HepG2 (cell line): ENCODE measurements at regions not wholly inside any gene's neighbourhood (a gene's known extent, or its start where the extent isn't known, plus 50 kb on each side); places are given as distances from the start of the nearest gene placed in this dataset.

ENCODE experiments used
- ATAC-seq: fragments of 200-7000 bp; cut with Tn5 transposase; 3 replicates; pipeline ENCODE4 v1.9.1; 2020; ENCODE audit warnings: mild to moderate bottlenecking, moderate library complexity
- BruUV-seq: library from RNA; stranded (reverse); fragments of 400-500 nt; replicated peaks from 2 replicates; lab custom pipeline; 2021; lab: Mats Ljungman, UMichigan
- CTCF ChIA-PET: fragments of 300-600 bp; formaldehyde crosslinking; extraction: SDS; loops from one replicate; lab custom pipeline; 2021; ENCODE audit warnings: low total read pairs, inconsistent platforms, low intra/inter-chr PET ratio; lab: Yijun Ruan, JAX
- POLR2A ChIA-PET: fragments of 350-600 bp; sonication (Branson Sonifier 250); formaldehyde crosslinking; loops from one replicate; lab custom pipeline; 2020; ENCODE audit warnings: antibody characterized with exemption, inconsistent platforms; lab: Yijun Ruan, JAX
- DNase-seq: peaks from one replicate; pipeline ENCODE4 v3.0.0-alpha.2; 2015; ENCODE audit warnings: low spot score
- FAIRE-seq: peaks from 3 replicates; lab custom pipeline; 2011; peaks lifted over from hg19 to GRCh38; lab: Jason Lieb, UNC
- H2AFZ ChIP-seq: one replicate; pipeline ENCODE4 v1.6.1; 2011; ENCODE audit warnings: low read length, inconsistent platforms
- H3K27ac ChIP-seq: fragments of 300-600 bp; 3 replicates; pipeline ENCODE4 v1.8.0; 2011; ENCODE audit warnings: mixed run types, mild to moderate bottlenecking, mixed read lengths, low read length, inconsistent platforms; ENCODE audit not compliant: insufficient read depth; ENCODE audit errors: extremely low read length
- H3K27me3 ChIP-seq, 2 experiments: fragments of 200-600 bp in 1 of 2; 2 replicates in 1 of 2; 3 replicates in 1 of 2; pipeline versions ENCODE4 v1.6.0 to v1.8.0; 2011; ENCODE audit warnings: low read length in 2 of 2, mild to moderate bottlenecking in 2 of 2, moderate library complexity in 2 of 2, inconsistent platforms in 1 of 2; ENCODE audit not compliant: insufficient read depth in 2 of 2, control insufficient read depth in 1 of 2
- H3K36me3 ChIP-seq, 2 experiments: fragments of 200-600 bp in 1 of 2; replicated peaks in 1 of 2; 2 replicates in 1 of 2; 3 replicates in 1 of 2; pipeline versions ENCODE4 v1.5.1 to v1.8.0; 2011; ENCODE audit warnings: low read length in 2 of 2, inconsistent platforms in 1 of 2; ENCODE audit not compliant: insufficient read depth in 2 of 2, control insufficient read depth in 1 of 2
- H3K4me1 ChIP-seq: 2 replicates; pipeline ENCODE4 v1.5.1; 2012; ENCODE audit warnings: low read length, inconsistent platforms; ENCODE audit not compliant: insufficient read depth
- H3K4me2 ChIP-seq: 2 replicates; pipeline ENCODE4 v1.6.0; 2011; ENCODE audit warnings: low read depth, low read length, inconsistent platforms
- H3K4me3 ChIP-seq, 3 experiments: fragments of 200-600 bp in 1 of 3; sonication (generic), shearing (Covaris generic) in 1 of 3; replicated peaks in 1 of 3; 2 replicates each; pipeline ENCODE4 v1.5.1; 2011 to 2016; ENCODE audit warnings: low read length in 3 of 3, inconsistent platforms in 2 of 3, low read depth in 2 of 3, mild to moderate bottlenecking in 2 of 3, control low read depth in 1 of 3, mixed read lengths in 1 of 3; ENCODE audit not compliant: insufficient read depth in 1 of 3
- H3K79me2 ChIP-seq: one replicate; pipeline ENCODE4 v1.6.1; 2011; ENCODE audit warnings: low read length, inconsistent platforms; ENCODE audit not compliant: insufficient read depth
- H3K9ac ChIP-seq: 2 replicates; pipeline ENCODE4 v1.6.0; 2011; ENCODE audit warnings: mild to moderate bottlenecking, low read depth, low read length, inconsistent platforms; ENCODE audit not compliant: insufficient read depth
- H3K9me3 ChIP-seq: 2 replicates; pipeline ENCODE4 v1.5.1; 2012; ENCODE audit warnings: mild to moderate bottlenecking, low read length
- H4K20me1 ChIP-seq: 2 replicates; pipeline ENCODE4 v1.6.0; 2011; ENCODE audit warnings: inconsistent platforms, mild to moderate bottlenecking, low read length, moderate library complexity; ENCODE audit not compliant: insufficient read depth
- CC2D1A ChIP-seq: sonication (generic); formaldehyde crosslinking; IDR thresholded peaks from 2 replicates; pipeline ENCODE4 v1.8.1; 2023; ENCODE audit warnings: mild to moderate bottlenecking, missing genetic modification reagents
- HNRNPL ChIP-seq: fragments of 200-400 bp; formaldehyde crosslinking; IDR thresholded peaks from 2 replicates; pipeline ENCODE4 v1.6.1; 2017; ENCODE audit warnings: mild to moderate bottlenecking, low read depth, low read length
- NONO ChIP-seq, 2 experiments: fragments of 450-650 bp in 1 of 2; sonication (generic) in 1 of 2; formaldehyde crosslinking in 1 of 2; IDR thresholded peaks in 1 of 2; conservative IDR thresholded peaks in 1 of 2; 2 replicates each; pipeline versions ENCODE4 v1.6.1 to v1.8.0; 2017 to 2022; ENCODE audit warnings: mild to moderate bottlenecking in 1 of 2, missing genetic modification reagents in 1 of 2, moderate library complexity in 1 of 2
- PHF8 ChIP-seq: sonication (generic); formaldehyde crosslinking; IDR thresholded peaks from 2 replicates; pipeline ENCODE4 v1.5.0; 2020; ENCODE audit warnings: missing genetic modification reagents
- POLR2A ChIP-seq, 2 experiments: IDR thresholded peaks; 2 replicates each; pipeline ENCODE4 v1.6.1; 2011; ENCODE audit warnings: low read depth in 2 of 2, low read length in 2 of 2, mild to moderate bottlenecking in 1 of 2, moderate library complexity in 1 of 2; ENCODE audit not compliant: insufficient read depth in 1 of 2
- REPIN1 ChIP-seq: sonication (generic); formaldehyde crosslinking; IDR thresholded peaks from 2 replicates; pipeline ENCODE4 v1.8.0; 2022; ENCODE audit warnings: missing genetic modification reagents, low read depth, mild to moderate bottlenecking, borderline replicate concordance
- ZFP36 ChIP-seq: fragments of 150-350 bp; IDR thresholded peaks from 2 replicates; pipeline ENCODE4 v1.6.1; 2018; ENCODE audit warnings: borderline replicate concordance, low read length, low read depth; ENCODE audit not compliant: partially characterized antibody
- ZNF317 ChIP-seq: sonication (generic); formaldehyde crosslinking; IDR thresholded peaks from 2 replicates; pipeline ENCODE4 v1.5.0; 2020; ENCODE audit warnings: mild to moderate bottlenecking, missing genetic modification reagents
- ZNF605 ChIP-seq: sonication (generic); formaldehyde crosslinking; IDR thresholded peaks from 2 replicates; pipeline ENCODE4 v1.8.0; 2022; ENCODE audit warnings: mild to moderate bottlenecking, missing genetic modification reagents
- ZNF747 ChIP-seq: sonication (generic); formaldehyde crosslinking; IDR thresholded peaks from 2 replicates; pipeline ENCODE4 v1.8.1; 2023; ENCODE audit warnings: missing genetic modification reagents, mild to moderate bottlenecking, borderline replicate concordance
- ZNF781 ChIP-seq: sonication (generic); formaldehyde crosslinking; IDR thresholded peaks from 2 replicates; pipeline ENCODE4 v1.5.1; 2020; ENCODE audit warnings: borderline replicate concordance, mild to moderate bottlenecking, missing genetic modification reagents; ENCODE audit errors: not compliant biosample characterization
- in situ Hi-C: cut with HindIII; loops from 2 replicates; pipeline ENCODE4 v1.10.0; 2017; ENCODE audit warnings: low pct_unique_long_range_greater_than_20kb; ENCODE audit not compliant: extremely low pct_ligation_motif_present
- intact Hi-C: fragments of 100-400 bp; cut with micrococcal nuclease; formaldehyde crosslinking; loops from one replicate; pipeline ENCODE4 v1.10.0; 2022; ENCODE audit not compliant: unreplicated experiment
- TF ChIP-seq, protein P1 (sequence below): sonication (generic); formaldehyde crosslinking; IDR thresholded peaks from 2 replicates; pipeline ENCODE4 v1.5.1; 2020; ENCODE audit warnings: missing genetic modification reagents, mild to moderate bottlenecking, borderline replicate concordance
- TF ChIP-seq, protein P2 (sequence below): sonication (generic); formaldehyde crosslinking; IDR thresholded peaks from 2 replicates; pipeline ENCODE4 v1.5.1; 2020; ENCODE audit warnings: mild to moderate bottlenecking, missing genetic modification reagents, borderline replicate concordance
- TF ChIP-seq, protein P3 (sequence below): sonication (generic); formaldehyde crosslinking; IDR thresholded peaks from 2 replicates; pipeline ENCODE4 v1.8.1; 2023; ENCODE audit warnings: mild to moderate bottlenecking, moderate library complexity, missing genetic modification reagents
- TF ChIP-seq, protein P4 (sequence below): sonication (generic); formaldehyde crosslinking; IDR thresholded peaks from 2 replicates; pipeline ENCODE4 v1.9.0; 2021; ENCODE audit warnings: missing genetic modification reagents, borderline replicate concordance
- TF ChIP-seq, protein P5 (sequence below): sonication (generic); formaldehyde crosslinking; IDR thresholded peaks from 2 replicates; pipeline ENCODE4 v1.4.0; 2020; ENCODE audit warnings: missing genetic modification reagents, borderline replicate concordance

DNA sequence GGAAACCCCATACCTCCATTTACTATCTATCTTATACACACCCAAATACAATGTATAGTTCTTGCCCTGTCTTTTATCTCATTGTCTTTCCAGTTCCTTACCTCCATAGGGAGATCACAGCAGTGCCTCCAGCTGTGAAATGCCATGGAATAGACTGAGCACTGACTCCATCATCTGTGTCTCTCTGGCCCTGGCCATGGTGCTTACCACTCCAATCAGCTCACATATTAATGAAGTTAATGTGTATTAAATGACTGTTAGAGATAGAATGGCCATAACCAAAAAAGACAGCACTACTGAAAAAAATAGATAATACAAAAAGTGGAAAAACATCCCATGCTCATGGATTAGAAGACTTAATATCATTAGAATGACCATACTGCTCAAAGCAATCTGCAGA lies 240.4 kb upstream of the SOX21 start:
- POLR2A ChIA-PET = no interaction called here
- no peak for FAIRE-seq
- intact Hi-C loops = no loop called here

More for the DNA sequence above, 240.4 kb upstream of the SOX21 start:
- TF ChIP-seq, protein P1, sequence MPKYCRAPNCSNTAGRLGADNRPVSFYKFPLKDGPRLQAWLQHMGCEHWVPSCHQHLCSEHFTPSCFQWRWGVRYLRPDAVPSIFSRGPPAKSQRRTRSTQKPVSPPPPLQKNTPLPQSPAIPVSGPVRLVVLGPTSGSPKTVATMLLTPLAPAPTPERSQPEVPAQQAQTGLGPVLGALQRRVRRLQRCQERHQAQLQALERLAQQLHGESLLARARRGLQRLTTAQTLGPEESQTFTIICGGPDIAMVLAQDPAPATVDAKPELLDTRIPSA = no peak
- TF ChIP-seq, protein P2, sequence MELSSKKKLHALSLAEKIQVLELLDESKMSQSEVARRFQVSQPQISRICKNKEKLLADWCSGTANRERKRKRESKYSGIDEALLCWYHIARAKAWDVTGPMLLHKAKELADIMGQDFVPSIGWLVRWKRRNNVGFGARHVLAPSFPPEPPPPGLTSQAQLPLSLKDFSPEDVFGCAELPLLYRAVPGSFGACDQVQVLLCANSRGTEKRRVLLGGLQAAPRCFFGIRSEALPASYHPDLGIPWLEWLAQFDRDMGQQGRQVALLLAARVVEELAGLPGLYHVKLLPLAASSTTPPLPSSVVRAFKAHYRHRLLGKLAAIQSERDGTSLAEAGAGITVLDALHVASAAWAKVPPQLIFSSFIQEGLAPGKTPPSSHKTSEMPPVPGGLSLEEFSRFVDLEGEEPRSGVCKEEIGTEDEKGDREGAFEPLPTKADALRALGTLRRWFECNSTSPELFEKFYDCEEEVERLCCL = no peak
- TF ChIP-seq, protein P3, sequence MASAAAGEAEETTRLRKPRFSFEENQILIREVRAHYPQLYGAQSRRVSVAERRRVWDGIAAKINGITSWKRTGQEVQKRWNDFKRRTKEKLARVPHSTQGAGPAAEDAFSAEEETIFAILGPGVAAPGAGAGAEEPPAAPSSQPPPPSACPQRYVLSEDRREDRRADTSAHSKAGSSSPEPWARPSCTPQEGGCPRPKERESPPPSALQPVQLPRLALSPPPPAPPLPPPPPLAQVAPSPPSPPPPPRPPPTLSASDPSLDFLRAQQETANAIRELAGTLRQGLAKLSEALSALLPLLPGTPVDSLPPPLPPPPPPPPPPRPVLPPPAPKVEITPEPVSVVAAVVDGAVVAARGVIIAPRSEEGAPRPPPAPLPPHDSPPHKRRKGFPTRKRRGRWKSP (CRISPR knock-in tag) = no peak
- TF ChIP-seq NONO (IDR thresholded peaks at IDR 0.05) (no peak), NONO (CRISPR knock-in tag; conservative IDR thresholded peaks at IDR 0.05) (no peak), ZNF605 (no peak), POLR2A (IDR thresholded peaks at IDR 0.05; ENCODE audit: insufficient read depth in 1 of 2, low read depth in 2 of 2, low read length in 2 of 2) (no peak), REPIN1 (CRISPR knock-in tag) (no peak), ZNF317 (CRISPR knock-in tag) (no peak), CC2D1A (CRISPR knock-in tag) (no peak), ZNF781 (CRISPR knock-in tag) (no peak), HNRNPL (no peak), PHF8 (CRISPR knock-in tag) (no peak), ZNF747 (no peak), ZFP36 (no peak)
- TF ChIP-seq, protein P4, sequence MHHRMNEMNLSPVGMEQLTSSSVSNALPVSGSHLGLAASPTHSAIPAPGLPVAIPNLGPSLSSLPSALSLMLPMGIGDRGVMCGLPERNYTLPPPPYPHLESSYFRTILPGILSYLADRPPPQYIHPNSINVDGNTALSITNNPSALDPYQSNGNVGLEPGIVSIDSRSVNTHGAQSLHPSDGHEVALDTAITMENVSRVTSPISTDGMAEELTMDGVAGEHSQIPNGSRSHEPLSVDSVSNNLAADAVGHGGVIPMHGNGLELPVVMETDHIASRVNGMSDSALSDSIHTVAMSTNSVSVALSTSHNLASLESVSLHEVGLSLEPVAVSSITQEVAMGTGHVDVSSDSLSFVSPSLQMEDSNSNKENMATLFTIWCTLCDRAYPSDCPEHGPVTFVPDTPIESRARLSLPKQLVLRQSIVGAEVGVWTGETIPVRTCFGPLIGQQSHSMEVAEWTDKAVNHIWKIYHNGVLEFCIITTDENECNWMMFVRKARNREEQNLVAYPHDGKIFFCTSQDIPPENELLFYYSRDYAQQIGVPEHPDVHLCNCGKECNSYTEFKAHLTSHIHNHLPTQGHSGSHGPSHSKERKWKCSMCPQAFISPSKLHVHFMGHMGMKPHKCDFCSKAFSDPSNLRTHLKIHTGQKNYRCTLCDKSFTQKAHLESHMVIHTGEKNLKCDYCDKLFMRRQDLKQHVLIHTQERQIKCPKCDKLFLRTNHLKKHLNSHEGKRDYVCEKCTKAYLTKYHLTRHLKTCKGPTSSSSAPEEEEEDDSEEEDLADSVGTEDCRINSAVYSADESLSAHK (CRISPR knock-in tag) = no peak
- TF ChIP-seq, protein P5, sequence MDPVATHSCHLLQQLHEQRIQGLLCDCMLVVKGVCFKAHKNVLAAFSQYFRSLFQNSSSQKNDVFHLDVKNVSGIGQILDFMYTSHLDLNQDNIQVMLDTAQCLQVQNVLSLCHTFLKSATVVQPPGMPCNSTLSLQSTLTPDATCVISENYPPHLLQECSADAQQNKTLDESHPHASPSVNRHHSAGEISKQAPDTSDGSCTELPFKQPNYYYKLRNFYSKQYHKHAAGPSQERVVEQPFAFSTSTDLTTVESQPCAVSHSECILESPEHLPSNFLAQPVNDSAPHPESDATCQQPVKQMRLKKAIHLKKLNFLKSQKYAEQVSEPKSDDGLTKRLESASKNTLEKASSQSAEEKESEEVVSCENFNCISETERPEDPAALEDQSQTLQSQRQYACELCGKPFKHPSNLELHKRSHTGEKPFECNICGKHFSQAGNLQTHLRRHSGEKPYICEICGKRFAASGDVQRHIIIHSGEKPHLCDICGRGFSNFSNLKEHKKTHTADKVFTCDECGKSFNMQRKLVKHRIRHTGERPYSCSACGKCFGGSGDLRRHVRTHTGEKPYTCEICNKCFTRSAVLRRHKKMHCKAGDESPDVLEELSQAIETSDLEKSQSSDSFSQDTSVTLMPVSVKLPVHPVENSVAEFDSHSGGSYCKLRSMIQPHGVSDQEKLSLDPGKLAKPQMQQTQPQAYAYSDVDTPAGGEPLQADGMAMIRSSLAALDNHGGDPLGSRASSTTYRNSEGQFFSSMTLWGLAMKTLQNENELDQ (CRISPR knock-in tag) = no peak
- TF ChIP-seq, all 625 proteins: peak for 0
- DNase-seq (no peak), ATAC-seq (no peak)
- Histone ChIP-seq H3K9me3 (no peaks in the 10 kb centered on the region), H4K20me1 (no peaks in the 10 kb centered on the region), H3K27ac (no peak overlapping the region), H2AFZ (no peak overlapping the region), H3K4me1 (no peaks in the 10 kb centered on the region), H3K36me3 (no peaks in the 10 kb centered on the region), H3K4me2 (no peak overlapping the region), H3K4me3 (no peak overlapping the region), H3K79me2 (no peaks in the 10 kb centered on the region), H3K27me3 (peaks cover 0 to 10% of the 10 kb centered on the region in 2 experiments; a peak in 1 of 5 replicates), H3K9ac (no peak overlapping the region)
- no TSS peak for BruUV-seq
- in situ Hi-C loops = no loop called here
- CTCF ChIA-PET = no interaction called here
